GM18867 (cell line): ENCODE measurements at regions not wholly inside any gene's neighbourhood (a gene's known extent, or its start where the extent isn't known, plus 50 kb on each side); places are given as distances from the start of the nearest gene placed in this dataset.

Experiments
- ATAC-seq: cut with Tn5 transposase; IDR thresholded peaks from one replicate; pipeline ENCODE4 v1.9.1; 2021; ENCODE audit warnings: mild to moderate bottlenecking, moderate library complexity; ENCODE audit not compliant: unreplicated experiment

DNA sequence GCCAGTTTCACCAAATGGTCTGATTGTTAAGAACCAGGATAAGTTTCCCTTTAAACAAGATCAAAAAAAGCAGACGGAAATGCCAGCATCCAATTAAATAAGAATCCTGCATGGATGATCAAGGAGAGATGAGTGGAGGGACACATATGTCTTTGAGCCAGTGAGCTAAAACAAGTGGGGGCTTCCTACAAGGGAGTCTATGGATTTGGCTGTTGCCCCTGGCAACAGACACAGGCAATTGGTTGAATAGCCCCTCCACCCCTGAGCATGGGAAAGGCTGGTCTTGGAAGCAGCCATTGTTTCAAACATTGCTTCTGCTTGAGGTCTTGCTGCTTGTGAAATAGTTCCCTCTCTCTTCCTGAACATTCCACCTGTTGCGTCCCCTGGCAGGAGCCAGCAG is 374.7 kb upstream of the ERCC4 start:
- no peak for ATAC-seq

DNA sequence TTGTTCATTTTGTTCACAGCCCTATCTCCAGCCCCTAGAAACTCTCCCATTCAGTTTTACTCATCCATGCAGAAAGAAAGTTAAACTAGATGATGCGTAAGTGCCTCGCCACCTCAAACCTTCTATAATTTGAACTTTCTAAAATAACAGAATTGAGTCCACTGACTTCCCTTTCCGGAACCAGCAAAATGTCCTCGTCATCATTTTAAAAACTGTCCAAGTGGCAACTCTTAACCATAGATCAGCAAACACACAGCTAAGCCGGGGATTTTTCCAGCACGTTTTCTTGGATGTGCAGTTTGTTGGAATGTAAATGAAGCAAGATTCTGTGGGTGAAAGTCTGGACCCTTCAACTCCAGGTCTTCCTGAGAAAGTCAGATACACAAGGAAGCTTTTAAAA is 369.7 kb upstream of the ERCC4 start:
- no peak for ATAC-seq

DNA sequence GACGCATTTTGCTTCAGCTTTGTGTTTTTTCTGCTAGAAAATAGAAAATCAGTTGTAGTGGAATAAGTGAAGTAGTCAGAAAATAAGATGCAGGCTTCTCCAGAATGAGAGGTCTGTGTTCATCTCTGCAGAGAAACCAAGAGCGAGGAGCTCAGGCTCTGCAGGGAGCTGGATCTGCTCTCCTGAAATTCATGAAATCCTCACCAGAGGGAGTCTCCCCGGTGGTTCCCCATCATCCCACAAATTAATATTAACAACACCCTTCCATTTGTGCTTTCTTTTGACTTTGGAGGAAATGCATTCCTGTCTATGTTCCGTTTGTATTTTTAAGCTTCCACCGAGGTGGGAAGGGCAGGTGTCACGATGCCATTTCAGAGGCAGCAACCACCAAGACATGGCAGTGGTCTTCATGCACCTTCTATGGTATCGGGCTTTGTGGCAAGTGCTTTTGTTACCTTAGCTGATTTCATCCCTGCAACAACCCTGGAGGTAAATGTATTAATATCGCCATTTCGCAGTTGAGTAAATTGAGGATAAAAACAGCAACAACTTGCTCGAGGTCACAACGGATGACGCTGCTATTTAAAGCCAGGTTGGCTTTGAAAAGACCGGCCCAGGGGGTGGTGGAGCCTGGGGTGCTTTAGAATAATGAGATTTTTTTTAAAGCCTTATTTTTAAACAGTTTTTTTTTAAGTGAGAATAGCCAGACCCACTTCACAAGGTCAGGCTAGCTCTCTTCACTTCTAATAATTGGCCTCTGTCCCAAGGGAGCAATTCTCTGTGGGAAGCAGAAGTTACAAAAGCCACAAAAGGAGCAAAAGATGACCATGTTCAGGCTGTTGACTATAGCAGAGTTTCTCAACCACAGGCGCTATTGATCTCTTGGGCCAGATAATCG is 367.6 kb upstream of the ERCC4 start:
- ATAC-seq = no peak

DNA sequence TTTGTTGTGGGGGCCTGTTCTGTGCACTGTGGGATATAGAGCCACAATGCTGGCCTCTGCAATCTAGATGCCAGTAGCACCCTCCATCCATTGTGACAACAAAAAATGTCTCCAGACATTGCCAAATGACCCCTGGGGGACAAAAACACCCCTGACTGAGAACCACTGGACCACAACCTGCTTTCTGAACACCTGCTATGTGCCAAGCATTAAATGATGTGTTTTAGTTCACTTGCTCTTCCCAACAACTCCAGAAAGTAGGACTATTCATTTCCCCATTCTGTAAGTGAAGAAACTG is 367.0 kb upstream of the ERCC4 start:
- no peak for ATAC-seq

- no peak for ATAC-seq
Measured at GRCh38 chr16:13553453-13553985, 366.4 kb upstream of the ERCC4 start.

GRCh38 chr16:13554005-13554404 is 365.9 kb upstream of the ERCC4 start:
- ATAC-seq = no peak

- ATAC-seq = no peak
Measured at GRCh38 chr16:13554643-13555042, 365.3 kb upstream of the ERCC4 start.

DNA sequence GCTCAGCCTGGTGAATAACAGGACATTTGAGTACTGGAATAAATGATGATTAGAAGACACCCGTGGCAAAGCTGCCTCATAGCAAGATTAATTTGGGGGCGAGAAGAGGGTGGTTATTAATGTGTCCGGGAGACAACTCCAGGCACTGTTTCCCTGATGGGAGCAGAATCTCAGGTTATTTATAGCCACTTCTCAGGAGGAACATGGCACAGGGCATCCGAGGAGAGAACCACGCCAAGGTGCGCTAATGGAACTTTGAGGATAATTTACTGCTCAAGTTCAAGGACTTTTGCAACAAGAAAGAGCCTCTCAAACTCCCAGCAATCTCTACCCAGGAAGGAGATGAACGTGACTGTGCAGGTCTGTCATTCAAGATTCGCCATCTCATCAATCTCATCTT is 362.5 kb upstream of the ERCC4 start:
- ATAC-seq = no peak

GRCh38 chr16:13558752-13559151 is 361.2 kb upstream of the ERCC4 start:
- ATAC-seq = no peak

DNA sequence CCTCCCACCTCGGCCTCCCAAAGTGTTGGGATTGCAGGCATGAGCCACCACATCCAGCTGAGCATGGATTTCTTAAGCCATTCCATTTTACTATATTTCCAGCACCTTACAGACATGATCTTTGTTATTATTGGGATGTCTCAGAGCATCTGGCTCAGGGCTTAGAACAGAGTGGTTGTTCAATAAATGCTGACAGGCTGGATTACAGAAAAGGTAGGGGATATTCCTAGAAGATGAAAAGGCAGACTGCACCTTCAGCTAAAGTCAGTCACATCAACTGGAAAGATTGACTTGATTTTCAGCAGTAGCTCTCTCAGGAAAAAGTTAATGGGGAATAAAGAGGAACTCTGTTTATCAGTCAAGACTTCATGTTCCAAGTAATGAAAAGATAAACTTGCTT is 360.3 kb upstream of the ERCC4 start:
- ATAC-seq = no peak

DNA sequence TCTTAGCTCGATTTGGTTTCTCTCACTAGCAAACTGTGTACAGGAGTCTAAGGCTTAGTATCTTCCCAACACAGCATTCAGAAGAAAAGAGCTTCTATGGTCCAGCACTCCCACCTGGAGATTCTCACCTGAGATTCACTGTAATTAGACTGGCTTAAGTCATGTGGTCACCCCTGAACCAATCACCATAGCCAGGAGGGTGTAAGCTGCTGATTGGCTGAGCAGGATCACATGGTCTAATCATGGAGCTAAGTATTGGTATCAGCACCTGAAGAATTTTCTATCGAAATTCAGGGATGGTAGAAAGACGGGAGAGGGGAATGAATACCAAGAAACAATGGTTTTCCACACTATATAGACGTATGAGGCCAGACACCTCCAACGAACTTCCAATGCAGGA is 359.8 kb upstream of the ERCC4 start:
- ATAC-seq = no peak

DNA sequence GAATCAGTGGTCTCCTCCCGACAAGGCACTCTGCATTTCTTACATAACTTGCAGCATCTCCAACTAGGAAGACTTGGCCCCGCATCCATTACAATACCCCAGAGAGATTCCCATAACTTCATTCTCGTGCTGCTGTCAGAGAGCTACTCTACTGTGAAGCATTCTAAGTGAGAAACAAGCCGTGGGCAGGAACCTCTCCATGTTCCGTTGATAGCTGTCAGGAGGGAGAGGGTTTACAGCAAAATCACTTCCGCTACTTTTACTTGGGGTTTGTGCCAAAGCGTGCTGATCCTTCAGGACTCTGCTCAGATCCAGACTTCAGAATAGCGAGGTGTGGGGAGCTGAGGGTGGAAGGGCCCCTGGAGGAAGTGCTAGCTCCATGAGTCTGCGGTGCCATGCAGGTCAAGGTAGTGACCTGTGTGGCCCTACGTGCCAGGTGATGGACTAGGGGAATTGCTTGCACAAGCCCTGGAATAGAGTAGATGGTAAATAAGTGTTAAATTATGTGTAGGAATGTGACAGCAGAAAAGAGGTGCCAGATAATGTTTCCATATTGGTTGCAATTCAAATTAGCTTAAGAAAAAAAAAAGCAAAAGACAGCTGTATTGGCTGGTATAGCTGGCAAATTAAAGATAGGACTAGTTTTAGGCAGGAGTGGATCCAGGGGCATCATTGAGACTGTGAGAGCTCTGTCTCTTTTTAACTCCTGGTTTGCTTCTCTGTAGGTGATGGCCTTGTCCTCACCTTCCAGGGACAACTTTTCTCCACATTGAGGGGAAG is 358.5 kb upstream of the ERCC4 start:
- no peak for ATAC-seq

DNA sequence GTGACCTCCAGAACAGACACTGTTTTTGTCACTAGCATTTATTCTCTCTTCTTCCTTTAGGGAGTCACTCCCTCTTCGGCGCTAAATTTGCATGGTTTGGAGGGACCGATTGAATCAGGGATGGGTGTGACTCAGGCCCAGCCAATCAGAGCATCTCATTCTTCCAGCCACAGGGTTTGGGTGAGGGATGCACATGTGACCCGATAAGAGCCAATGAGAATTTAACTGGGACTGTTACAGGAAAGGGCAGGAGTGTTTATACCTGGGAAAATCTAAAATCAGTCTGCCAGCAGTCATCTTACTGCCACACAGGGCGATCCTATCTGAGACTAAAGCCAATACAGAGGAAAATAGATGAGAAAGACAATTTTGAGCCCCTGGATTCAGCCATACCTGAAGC is 351.2 kb upstream of the ERCC4 start:
- no peak for ATAC-seq

- ATAC-seq = no peak
Measured at GRCh38 chr16:13569986-13570385, 350.0 kb upstream of the ERCC4 start.

DNA sequence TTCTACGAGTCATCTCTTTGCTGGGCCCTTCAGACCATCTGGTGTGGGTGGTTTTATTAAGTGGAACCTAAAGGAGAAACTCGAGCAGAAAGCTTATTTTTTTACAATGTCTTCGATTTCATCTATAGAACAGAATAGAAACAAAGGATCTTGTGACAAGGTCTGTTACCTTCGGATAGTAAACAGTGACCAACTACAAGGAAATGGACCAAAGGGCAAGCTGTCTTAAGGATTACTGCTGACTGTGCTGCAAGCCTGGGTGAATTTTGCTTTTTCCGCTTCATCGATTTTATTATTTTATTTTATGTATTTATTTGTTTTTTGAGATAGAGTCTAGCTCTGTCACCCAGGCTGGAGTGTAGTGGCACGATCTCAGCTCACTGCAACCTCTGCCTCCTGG is 348.9 kb upstream of the ERCC4 start:
- no peak for ATAC-seq

DNA sequence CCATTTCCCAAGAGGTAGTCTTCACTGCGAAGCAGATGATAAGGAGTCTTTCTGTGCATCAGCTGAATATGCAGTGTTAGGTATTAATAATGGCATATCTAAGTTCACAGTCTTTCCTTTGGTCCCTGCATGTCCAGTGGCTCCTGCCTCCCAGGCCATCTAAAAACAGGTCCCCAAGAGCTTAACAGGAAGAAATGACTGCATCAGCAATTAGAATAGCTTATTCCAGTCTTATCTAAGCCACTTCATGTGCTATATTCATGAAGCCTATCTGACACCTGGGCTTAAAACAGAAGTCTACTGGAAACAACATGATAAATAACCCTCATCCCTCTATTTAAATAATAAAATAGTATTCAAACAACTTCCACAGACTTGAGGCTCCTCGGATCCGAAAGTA is 346.1 kb upstream of the ERCC4 start:
- no peak for ATAC-seq

DNA sequence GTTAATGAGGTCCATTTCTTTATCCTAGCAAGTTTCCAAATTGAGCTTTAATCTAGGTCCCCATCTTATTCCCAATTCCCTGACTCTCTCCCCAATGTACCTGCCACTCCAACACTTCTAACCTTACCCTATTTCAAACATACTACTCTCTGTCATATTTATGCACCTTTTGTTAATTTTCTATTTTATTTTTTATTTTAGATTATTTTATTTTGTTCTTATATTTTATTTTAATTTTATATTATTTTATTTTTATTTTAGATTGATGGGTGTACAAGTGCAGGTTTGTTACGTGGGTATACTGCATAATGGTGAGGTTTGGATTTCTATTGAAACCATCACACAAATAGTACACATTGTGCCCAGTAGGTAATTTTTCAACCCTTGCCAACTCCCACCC is 333.9 kb upstream of the ERCC4 start:
- no peak for ATAC-seq

DNA sequence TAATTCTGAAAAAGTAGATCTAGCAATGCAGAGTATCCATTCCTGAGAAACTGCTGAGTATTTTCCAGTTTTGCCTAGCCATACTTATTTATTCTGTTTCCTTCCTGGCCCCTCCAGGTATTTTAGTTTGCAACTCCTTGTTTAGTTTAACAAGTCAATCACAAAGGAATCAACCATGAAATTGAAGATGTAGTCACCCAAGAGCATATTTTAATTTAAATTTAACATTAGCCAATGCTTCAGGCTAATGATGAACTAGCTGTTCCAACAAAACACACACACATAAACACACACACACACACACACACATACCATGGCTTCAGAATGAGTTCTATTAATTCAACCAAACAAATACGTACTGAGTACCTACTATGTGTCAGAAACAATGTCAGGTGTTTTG is 332.8 kb upstream of the ERCC4 start:
- no peak for ATAC-seq

DNA sequence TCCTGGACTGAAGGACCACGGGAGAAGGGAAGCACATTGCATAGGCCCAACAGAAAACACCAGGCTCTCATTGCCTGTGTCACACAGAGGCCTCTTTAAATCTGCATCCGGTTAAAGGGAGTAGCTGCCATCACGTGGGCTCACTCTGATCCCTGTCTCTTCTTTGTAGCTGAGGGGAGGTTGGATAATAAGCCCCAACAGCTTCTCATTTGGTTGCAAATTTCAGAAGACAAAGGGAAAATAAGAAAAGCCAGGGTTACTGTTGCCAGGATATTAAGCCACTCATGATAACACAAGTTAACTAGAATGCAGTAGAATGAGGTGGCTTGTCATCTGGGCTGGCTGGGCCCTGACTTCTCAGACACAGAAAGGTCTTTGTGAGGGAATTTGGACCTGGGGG is 325.1 kb upstream of the ERCC4 start:
- ATAC-seq = no peak

GRCh38 chr16:13606804-13607203 is 313.1 kb upstream of the ERCC4 start:
- no peak for ATAC-seq

GRCh38 chr16:13607289-13607688 is 312.7 kb upstream of the ERCC4 start:
- ATAC-seq = no peak

DNA sequence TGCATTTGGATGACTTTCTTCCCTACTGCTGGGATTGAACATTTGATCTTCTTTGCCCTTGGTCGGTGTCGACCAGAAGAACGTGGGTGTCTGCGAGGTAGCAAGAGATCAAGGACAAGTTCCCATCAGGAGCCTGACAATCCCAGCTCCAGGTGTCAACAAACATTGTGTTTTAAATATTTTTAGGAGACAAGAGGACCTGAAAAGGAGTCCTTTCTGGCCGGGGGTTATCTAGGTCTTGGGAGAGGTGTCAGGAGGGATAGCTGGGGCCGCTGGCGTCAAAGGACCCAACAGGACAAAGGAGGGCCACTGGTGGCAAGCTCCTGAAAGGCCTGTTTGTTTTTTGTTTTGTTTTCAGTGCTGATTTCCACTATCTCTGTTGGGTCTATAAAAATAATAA is 308.4 kb upstream of the ERCC4 start:
- no peak for ATAC-seq
